ENCODE measurements at regions not wholly inside any gene's neighbourhood (a gene's known extent, or its start where the extent isn't known, plus 50 kb on each side); places are given as distances from the start of the nearest gene placed in this dataset.

- no peaks in the 10 kb centered on the region for H3K36me3 Mint-ChIP-seq
- H3K9me3 Mint-ChIP-seq, result peaks cover 15% of the 10 kb centered on the region
- no peak for ATAC-seq
- no peak for DNase-seq (ENCODE audit: low spot score)
- H3K27me3 Mint-ChIP-seq, result no peaks in the 10 kb centered on the region
- H3K27ac Mint-ChIP-seq, result no peak overlapping the region
- H3K4me3 Mint-ChIP-seq, result no peak overlapping the region
- H3K4me1 Mint-ChIP-seq (ENCODE audit: low read depth in 2 of 2), result no peaks in the 10 kb centered on the region
Observed at GRCh38 chr13:89959074-89959473, 1388.4 kb upstream of the MIR17HG start.

DNA sequence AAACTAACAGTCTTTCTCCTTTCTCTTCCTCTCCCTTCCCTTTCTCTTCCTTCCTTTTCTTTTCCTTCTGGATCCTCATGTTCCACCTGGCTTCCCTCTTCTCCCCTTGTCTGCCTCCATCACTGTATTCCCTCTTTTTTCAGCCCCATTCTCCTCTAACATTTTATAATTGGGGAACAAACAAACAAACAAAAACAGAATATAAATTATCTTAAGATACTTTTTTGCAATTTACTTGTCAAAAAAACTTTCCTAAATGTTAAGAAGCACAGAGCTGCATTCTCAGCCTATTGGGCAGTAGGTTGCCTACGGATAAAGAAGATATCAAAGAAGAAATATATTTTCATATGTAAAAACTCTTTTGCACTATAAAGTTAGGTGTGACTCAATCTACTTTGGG, 1382.2 kb upstream of the MIR17HG start:
- no peak overlapping the region for H3K4me3 Mint-ChIP-seq
- ATAC-seq (no peak), DNase-seq (ENCODE audit: low spot score) (no peak)
- peaks cover 6% of the 10 kb centered on the region for H3K36me3 Mint-ChIP-seq
- no peaks in the 10 kb centered on the region for H3K4me1 Mint-ChIP-seq (ENCODE audit: low read depth in 2 of 2)
- no peak overlapping the region for H3K27ac Mint-ChIP-seq
- peaks cover 18% of the 10 kb centered on the region for H3K9me3 Mint-ChIP-seq
- H3K27me3 Mint-ChIP-seq, result no peaks in the 10 kb centered on the region

- Mint-ChIP-seq H3K4me3 (no peak overlapping the region), H3K27ac (no peak overlapping the region), H3K36me3 (peaks cover 6% of the 10 kb centered on the region), H3K27me3 (no peaks in the 10 kb centered on the region), H3K4me1 (ENCODE audit: low read depth in 2 of 2) (no peaks in the 10 kb centered on the region), H3K9me3 (peaks cover 18% of the 10 kb centered on the region)
- no peak for ATAC-seq
- no peak for DNase-seq (ENCODE audit: low spot score)
Observed at GRCh38 chr13:89966524-89966923, 1381.0 kb upstream of the MIR17HG start.

DNA sequence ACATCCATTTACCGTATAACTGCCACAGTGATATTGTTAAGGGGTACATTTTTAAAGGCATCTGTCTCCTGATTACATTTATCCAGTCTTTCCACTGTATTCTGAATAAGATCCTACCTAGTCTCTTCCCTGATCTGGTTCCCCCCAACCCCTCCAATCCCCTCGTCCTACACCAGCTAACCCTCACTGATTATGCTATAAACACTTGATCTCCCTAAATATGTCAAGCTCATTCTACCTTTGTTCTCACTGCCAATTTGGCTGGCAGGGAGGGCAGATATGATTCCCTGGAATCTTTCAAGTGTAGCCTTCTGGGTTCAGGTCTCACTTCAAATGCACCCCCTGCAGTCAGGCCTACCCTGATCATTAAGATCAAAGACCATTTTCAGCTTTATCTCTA, 1379.8 kb upstream of the MIR17HG start:
- H3K4me3 Mint-ChIP-seq, result no peak overlapping the region
- no peak for ATAC-seq
- no peak for DNase-seq (ENCODE audit: low spot score)
- H3K4me1 Mint-ChIP-seq (ENCODE audit: low read depth in 2 of 2), result no peaks in the 10 kb centered on the region
- H3K9me3 Mint-ChIP-seq, result peaks cover 18% of the 10 kb centered on the region
- no peak overlapping the region for H3K27ac Mint-ChIP-seq
- H3K27me3 Mint-ChIP-seq, result no peaks in the 10 kb centered on the region
- peaks cover 6% of the 10 kb centered on the region for H3K36me3 Mint-ChIP-seq

- no peak for ATAC-seq
- peaks cover 6% of the 10 kb centered on the region for H3K36me3 Mint-ChIP-seq
- no peaks in the 10 kb centered on the region for H3K27me3 Mint-ChIP-seq
Observed at GRCh38 chr13:89968470-89968869, 1379.0 kb upstream of the MIR17HG start.

DNA sequence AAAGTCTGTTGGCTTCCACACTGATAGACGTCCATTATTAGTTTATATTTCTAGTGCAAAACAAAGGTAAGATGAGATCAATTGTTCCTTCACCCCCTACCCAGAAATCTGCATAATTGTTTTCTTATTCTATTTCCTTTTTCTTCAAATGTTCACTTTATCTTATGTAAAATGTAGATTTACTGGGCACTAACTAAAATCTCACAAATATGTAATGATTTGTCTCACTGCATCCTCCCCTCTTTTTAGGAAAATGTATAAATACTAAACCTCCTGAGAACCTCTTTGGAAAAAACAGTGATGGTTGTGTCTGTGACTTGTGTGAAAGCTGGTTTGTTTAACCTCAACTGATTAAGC, 1377.2 kb upstream of the MIR17HG start:
- Mint-ChIP-seq H3K9me3 (peaks cover 12% of the 10 kb centered on the region), H3K27me3 (no peaks in the 10 kb centered on the region), H3K36me3 (peaks cover 6% of the 10 kb centered on the region), H3K4me1 (ENCODE audit: low read depth in 2 of 2) (no peaks in the 10 kb centered on the region), H3K27ac (no peak overlapping the region), H3K4me3 (no peak overlapping the region)
- DNase-seq (ENCODE audit: low spot score) (no peak), ATAC-seq (no peak)

More at GRCh38 chr13:89968470-89968869, 1379.0 kb upstream of the MIR17HG start:
- Mint-ChIP-seq H3K4me1 (ENCODE audit: low read depth in 2 of 2) (no peaks in the 10 kb centered on the region), H3K4me3 (no peak overlapping the region), H3K9me3 (peaks cover 18% of the 10 kb centered on the region), H3K27ac (no peak overlapping the region)
- no peak for DNase-seq (ENCODE audit: low spot score)

DNA sequence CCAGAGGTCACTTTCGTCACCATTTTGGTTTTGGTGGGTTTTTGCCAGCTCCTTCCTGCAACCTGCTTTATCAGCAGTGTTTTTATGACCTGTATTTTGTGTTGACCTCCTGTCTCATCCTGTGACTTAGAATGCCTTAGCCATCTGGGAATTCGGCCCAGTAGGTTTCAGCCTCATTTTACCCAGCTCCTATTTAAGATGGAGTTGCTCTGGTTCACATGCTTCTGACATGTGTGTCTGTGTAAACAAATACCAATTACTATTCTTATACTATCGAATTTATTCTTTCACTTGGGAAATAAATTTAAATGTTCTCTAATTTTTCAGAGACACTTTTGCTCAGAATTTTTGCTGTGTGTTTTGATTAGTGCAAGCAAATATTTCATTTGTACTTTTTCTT, 1370.3 kb upstream of the MIR17HG start:
- H3K27me3 Mint-ChIP-seq, result no peaks in the 10 kb centered on the region
- H3K4me1 Mint-ChIP-seq (ENCODE audit: low read depth in 2 of 2), result no peaks in the 10 kb centered on the region
- no peaks in the 10 kb centered on the region for H3K36me3 Mint-ChIP-seq
- no peak for ATAC-seq
- no peak overlapping the region for H3K27ac Mint-ChIP-seq
- DNase-seq (ENCODE audit: low spot score), result no peak
- H3K4me3 Mint-ChIP-seq, result no peak overlapping the region
- H3K9me3 Mint-ChIP-seq, result peaks cover 3% of the 10 kb centered on the region

DNA sequence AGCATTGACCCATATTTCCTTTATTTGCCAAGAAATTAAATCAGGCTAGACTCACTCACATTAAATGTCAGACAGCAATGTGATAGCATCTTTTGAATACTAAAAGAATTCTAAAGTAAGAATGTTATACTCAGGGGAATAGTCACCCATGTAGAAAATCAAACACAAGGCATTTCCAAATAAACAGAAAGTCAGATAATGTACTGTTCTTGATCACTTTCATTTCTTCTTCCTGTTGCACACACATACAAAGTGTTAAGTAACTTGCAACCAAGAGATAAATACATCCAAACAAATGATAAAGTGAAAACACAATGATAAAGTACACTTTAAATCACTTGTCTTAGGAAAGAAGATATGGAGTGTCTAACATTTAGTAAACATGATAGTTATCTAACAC, 1366.6 kb upstream of the MIR17HG start:
- no peaks in the 10 kb centered on the region for H3K27me3 Mint-ChIP-seq
- ATAC-seq (no peak), DNase-seq (ENCODE audit: low spot score) (no peak)
- H3K4me1 Mint-ChIP-seq (ENCODE audit: low read depth in 2 of 2), result no peaks in the 10 kb centered on the region
- no peak overlapping the region for H3K27ac Mint-ChIP-seq
- H3K4me3 Mint-ChIP-seq, result no peak overlapping the region
- H3K36me3 Mint-ChIP-seq, result no peaks in the 10 kb centered on the region
- H3K9me3 Mint-ChIP-seq, result peaks cover 6% of the 10 kb centered on the region

GRCh38 chr13:89982407-89983095, 1364.9 kb upstream of the MIR17HG start:
- Mint-ChIP-seq H3K27ac (no peak overlapping the region), H3K4me3 (no peak overlapping the region), H3K36me3 (no peaks in the 10 kb centered on the region), H3K27me3 (no peaks in the 10 kb centered on the region), H3K4me1 (ENCODE audit: low read depth in 2 of 2) (no peaks in the 10 kb centered on the region), H3K9me3 (peaks cover 6% of the 10 kb centered on the region)
- DNase-seq (ENCODE audit: low spot score), result no peak
- ATAC-seq, result no peak

GRCh38 chr13:89988206-89988605, 1359.3 kb upstream of the MIR17HG start:
- Mint-ChIP-seq H3K36me3 (no peaks in the 10 kb centered on the region), H3K9me3 (peaks cover 3% of the 10 kb centered on the region), H3K27ac (no peak overlapping the region), H3K4me1 (ENCODE audit: low read depth in 2 of 2) (no peaks in the 10 kb centered on the region), H3K27me3 (no peaks in the 10 kb centered on the region), H3K4me3 (no peak overlapping the region)
- ATAC-seq (no peak), DNase-seq (ENCODE audit: low spot score) (no peak)

DNA sequence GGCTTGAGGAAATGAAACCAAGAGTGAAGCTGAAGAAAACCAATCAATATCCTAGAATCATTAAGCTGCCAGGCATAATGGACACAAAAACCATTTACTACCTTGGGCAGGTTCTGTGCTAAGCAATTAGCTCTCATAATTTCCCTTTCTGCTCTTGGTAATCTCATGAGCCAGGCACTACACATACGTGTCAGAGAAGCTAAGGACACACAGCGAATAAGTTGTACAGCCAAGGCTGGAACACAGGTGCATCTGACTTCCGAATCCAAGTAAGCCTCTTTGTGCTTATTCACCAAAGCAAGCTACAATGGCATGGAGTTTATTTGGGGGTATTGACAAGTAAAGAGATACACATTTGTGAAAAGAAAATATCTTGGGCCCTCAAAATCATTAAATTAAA, 1343.9 kb upstream of the MIR17HG start:
- Mint-ChIP-seq H3K27me3 (no peaks in the 10 kb centered on the region), H3K4me1 (ENCODE audit: low read depth in 2 of 2) (no peaks in the 10 kb centered on the region), H3K36me3 (no peaks in the 10 kb centered on the region), H3K9me3 (peaks cover 12% of the 10 kb centered on the region), H3K27ac (no peak overlapping the region), H3K4me3 (no peak overlapping the region)
- ATAC-seq (no peak), DNase-seq (ENCODE audit: low spot score) (no peak)

GRCh38 chr13:90008707-90009149, 1338.8 kb upstream of the MIR17HG start:
- Mint-ChIP-seq H3K27ac (no peak overlapping the region), H3K27me3 (no peaks in the 10 kb centered on the region), H3K9me3 (peaks cover 6% of the 10 kb centered on the region)

DNA sequence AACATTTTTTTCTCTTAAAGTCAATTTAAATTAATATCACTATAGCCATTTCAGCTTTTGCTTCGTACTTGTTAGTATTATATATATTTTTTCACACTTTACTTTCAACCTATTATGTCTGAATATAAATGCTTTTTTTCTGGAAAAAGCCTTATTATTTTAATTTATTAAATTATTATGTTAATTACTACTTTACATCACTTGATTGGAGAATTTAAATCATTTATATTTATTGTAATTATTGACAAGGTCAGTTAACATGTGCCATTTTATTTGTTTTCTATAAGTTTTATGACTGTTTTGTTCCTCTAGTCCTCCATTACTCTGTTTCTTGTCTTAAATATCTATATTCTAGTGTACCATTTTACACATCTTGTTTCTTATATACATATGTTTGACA, 1333.4 kb upstream of the MIR17HG start:
- Mint-ChIP-seq H3K27ac (no peak overlapping the region), H3K36me3 (no peaks in the 10 kb centered on the region), H3K4me1 (ENCODE audit: low read depth in 2 of 2) (no peaks in the 10 kb centered on the region), H3K27me3 (no peaks in the 10 kb centered on the region), H3K4me3 (no peak overlapping the region), H3K9me3 (peaks cover 6% of the 10 kb centered on the region)
- no peak for DNase-seq (ENCODE audit: low spot score)
- ATAC-seq, result no peak

More at GRCh38 chr13:90008707-90009149, 1338.8 kb upstream of the MIR17HG start:
- ATAC-seq (no peak), DNase-seq (ENCODE audit: low spot score) (no peak)
- H3K4me3 Mint-ChIP-seq, result no peak overlapping the region
- H3K36me3 Mint-ChIP-seq, result no peaks in the 10 kb centered on the region
- no peaks in the 10 kb centered on the region for H3K4me1 Mint-ChIP-seq (ENCODE audit: low read depth in 2 of 2)

- H3K4me1 Mint-ChIP-seq (ENCODE audit: low read depth in 2 of 2), result no peaks in the 10 kb centered on the region
- peaks cover 6% of the 10 kb centered on the region for H3K9me3 Mint-ChIP-seq
- no peaks in the 10 kb centered on the region for H3K36me3 Mint-ChIP-seq
- no peak overlapping the region for H3K4me3 Mint-ChIP-seq
- no peak for DNase-seq (ENCODE audit: low spot score)
- no peak for ATAC-seq
- no peak overlapping the region for H3K27ac Mint-ChIP-seq
- no peaks in the 10 kb centered on the region for H3K27me3 Mint-ChIP-seq
Observed at GRCh38 chr13:90015565-90016507, 1331.7 kb upstream of the MIR17HG start.

All from natural killer cell treated with Interleukin-12 subunit alpha and Interleukin-12 subunit beta and Interleukin-15 and Interleukin-18, amount 100 ng/mL, for 72 hours (primary cell).